Upper lobe of left lung (tissue), 4 donors: ENCODE measurements at regions not wholly inside any gene's neighbourhood (a gene's known extent, or its start where the extent isn't known, plus 50 kb on each side); places are given as distances from the start of the nearest gene placed in this dataset.

Experiments
- EP300 ChIP-seq, 4 donors: sonication (generic); formaldehyde crosslinking; IDR thresholded peaks; one replicate each; pipeline ENCODE4 v1.5.1; 2017; ENCODE audit warnings: antibody characterized with exemption in 4 of 4, control low read depth in 2 of 4
- POLR2AphosphoS5 ChIP-seq, 2 donors: sonication (generic); formaldehyde crosslinking; IDR thresholded peaks; one replicate each; pipeline ENCODE4 v1.5.1; 2017; ENCODE audit warnings: antibody characterized with exemption in 2 of 2

- no peak for TF ChIP-seq EP300 (IDR thresholded peaks at IDR 0.05)
- no peak for TF ChIP-seq POLR2AphosphoS5 (IDR thresholded peaks at IDR 0.05)
Measured at GRCh38 chr1:5465281-5465711, 526.9 kb downstream of the NPHP4 start.
